Fibroblast of gingiva (primary cell): ENCODE measurements at regions not wholly inside any gene's neighbourhood (a gene's known extent, or its start where the extent isn't known, plus 50 kb on each side); places are given as distances from the start of the nearest gene placed in this dataset.
A peak's percentile ranks its signal among the peaks of the same experiment; 100 is the strongest.
"Not testable (repeated sequence)": the region's sequence is repeated elsewhere in the genome, so short reads cannot be mapped to it uniquely, and the experiment has no call there.

Experiments
- DNase-seq: peaks from one replicate; pipeline ENCODE4 v3.0.0-alpha.2; 2011; ENCODE audit warnings: low read depth

DNA sequence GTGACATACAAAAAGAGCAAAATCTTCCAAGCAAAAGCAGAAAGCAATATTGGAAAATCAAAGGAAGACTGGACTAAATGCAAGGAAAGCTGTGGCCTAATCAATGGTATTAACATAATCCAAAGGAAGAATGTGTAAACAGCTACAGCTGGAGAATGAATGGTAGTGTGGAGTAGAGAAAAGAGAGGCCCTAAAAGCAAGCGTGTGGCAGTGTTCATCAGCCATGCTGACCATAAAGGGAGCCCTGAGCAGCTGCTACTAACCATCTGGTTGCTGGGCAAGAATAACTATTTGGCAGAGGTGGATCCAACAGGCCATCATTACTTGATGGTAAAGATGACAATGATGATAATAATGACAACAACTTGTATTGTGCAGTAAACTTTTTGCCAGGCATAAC lies 148.5 kb upstream of the BEND6 start:
- no peak for DNase-seq

DNA sequence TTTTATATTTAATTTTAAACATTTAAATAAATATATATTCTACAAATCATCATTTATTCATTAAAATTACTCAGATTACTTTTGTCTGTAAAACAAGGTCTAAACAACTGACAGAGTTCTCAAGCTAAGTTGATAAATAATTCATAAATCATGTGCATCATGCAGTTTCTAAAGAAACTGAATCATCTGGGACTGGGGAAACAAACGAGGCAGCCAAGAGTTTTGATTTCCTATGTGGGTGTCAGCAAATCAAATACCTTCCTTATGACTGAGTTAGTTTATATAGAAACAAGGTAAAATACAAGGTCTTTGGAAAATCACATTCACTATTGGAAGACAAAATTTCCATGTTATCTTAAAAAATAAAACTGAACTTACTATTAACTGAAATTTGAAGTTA lies 149.9 kb upstream of the BEND6 start:
- DNase-seq: peak; percentile 62

DNA sequence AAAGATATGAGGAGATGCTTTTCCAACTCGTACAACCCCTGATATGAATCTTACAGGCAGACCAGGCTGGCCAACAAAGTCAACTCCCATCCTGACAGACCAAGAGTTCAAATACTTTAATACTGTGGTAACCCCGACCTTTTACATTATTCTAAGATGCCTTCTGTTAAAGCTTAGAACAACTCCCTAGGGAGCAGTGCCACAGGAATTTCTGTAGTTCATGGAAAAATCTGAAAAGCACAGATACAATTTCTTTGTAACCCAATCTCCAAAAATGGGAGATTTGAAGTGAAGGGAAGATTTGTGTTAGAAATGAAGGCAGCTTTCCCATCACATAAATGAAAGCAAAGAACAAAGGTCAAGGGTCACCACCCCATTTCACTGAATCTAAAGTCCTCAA lies 151.3 kb upstream of the BEND6 start:
- peak; percentile 90 for DNase-seq

DNA sequence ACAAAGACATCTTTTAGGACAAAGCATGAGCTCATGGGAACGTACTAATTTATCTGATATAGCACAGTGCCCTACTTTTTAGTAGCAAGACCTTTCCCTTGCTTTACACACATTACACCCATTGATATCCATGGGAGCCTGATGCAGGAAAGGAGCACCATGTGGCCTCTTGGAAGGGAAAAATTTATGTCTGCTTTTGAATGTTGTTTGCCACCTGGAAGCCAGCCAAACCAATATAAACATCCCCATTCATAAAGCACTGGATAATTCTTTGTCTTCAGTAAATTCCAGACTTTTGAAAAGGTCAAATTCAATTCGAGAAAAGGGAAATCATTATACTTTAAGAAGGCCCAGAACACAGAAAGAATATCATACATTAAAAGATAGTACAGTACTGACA lies 152.3 kb upstream of the BEND6 start:
- peak; percentile 63 for DNase-seq

DNA sequence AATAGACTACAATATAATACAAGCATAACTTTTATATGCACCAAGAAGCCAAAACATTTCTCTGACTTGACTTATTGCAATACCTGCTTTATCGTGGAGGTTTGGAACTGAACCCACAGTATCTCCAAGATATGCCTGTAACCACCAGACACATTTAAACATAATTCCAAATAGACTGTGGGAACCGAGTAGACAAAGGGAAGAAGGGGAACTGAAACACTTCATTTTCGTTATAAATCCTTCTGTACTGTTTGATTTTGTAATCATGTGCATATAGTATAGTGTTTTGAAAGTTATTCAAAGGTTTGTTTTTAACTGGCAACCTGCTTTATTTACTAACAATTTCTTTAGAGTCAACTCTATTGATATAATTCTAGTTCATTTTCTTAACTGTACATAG lies 154.9 kb upstream of the BEND6 start:
- DNase-seq: no peak

DNA sequence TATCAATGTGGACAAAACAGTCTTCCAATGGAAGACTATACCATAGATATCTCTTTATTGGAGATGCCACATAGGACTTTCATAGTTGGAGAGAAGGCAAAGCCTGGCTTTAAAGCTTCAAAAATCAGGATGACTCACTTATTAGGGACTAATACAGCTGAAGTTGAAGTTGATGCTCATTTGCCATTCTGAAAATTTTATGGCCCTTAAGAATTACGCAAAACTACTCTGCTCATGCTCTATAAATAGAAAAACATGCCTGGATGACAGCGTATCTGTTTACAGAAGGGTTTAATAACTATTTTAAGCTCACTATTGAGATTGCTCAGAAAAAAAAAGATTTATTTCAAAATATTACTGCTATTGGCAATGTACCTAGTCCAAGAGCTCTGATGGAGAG lies 155.5 kb upstream of the DST start:
- peak; percentile 84 for DNase-seq

DNA sequence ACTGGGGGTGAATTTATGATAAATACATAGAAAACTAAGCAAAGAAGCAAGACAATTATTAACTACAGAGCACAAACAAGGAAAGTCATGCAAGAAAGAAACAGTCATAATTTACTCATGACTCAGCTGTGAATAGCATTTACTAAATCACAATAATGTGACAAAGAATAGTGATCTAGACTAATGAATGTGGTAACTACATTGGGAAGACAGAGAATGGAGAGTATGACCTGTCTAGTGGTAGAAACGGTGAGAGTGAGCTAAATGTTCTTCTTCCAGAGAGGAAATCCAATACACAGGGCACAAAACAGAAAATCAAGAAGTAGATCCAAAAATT lies 153.5 kb upstream of the DST start:
- peak; percentile 10 for DNase-seq

DNA sequence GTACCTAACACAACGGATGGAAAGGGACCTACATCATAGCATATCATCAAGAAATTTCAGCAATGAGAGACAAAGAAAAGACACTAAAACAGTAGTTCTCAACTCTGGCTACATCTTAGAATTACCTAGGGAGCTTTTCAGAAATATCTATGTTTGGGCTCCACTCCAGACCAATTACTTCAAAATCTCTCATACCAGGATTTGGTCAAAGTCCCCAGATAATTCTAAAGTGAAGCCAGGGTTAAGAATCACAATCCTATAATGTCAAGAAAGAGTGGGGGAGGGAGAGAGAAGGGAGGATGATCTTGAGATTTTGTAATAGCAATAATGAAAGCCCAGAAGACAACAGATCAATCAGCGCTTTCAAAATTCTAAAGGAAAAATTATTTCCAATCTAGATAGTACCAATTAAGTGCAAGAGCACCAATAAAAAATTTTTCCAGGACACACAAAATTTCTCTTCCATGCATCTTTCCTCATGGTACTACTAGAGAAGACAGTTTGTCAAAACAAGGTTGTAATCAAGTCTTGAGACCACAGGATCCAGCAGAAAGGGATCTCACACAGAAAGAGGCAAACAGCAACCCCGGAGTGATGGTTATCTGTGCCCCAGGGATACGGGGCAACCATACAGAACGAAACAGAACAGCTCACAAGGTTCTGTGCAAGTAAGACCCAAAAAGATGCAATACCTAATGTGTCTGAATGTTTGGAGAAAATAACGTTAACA lies 152.9 kb upstream of the DST start:
- DNase-seq: no peak

DNA sequence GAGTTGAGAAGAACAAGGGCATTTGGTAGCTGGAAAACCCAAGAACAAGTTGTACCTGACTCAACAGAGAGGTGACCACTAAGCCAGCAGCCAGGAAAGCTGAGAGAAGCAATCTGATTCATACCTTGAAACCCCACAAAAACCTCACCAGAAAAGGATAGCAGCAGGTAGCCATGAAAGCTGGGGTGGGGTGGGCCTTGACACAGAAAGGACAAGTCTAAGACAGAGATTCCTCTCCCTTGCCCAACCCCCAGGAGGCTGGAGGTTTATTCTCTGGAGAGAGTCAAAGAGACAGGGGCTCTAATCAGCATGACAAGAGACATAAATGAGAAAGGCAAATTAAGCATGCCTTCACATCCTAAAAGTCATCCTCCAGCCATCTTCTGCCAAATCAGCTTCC lies 151.7 kb upstream of the DST start:
- no peak for DNase-seq

DNA sequence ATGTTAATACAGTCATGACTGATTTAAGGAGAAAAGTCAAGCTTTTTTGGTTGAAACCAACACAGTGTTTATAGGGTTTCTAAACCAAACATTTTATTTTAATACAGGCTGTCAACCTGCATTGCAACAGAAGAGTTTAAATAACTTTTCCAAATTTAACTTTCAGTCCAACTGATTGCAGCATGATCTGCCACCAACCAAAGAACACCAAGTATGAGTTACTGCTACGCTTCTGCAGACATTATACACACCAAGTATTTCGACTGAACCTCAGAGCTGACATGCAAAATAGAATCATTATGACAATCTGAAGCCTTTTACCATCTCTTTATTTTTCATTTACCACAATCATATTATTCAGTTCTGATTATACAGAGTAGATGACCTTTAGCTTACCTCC lies 151.2 kb upstream of the DST start:
- DNase-seq: no peak

DNA sequence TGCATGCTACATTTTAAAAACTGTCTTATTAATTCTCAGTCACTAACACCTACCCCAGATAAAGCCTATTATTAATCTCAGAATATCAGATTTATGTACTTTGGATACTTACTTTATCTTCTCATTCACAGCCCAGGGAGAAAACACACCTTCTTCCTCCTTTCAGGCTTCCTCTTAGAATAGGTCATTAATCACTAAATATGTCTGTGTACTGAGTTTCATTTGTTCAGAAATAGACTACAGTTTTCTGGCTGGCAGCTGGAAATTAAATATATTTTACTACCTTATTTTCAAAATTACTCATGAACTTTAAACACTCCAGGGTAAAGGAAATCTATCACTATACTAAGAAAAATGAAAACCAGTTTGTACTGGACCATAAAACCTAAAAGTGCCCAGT lies 147.7 kb upstream of the DST start:
- no peak for DNase-seq

DNA sequence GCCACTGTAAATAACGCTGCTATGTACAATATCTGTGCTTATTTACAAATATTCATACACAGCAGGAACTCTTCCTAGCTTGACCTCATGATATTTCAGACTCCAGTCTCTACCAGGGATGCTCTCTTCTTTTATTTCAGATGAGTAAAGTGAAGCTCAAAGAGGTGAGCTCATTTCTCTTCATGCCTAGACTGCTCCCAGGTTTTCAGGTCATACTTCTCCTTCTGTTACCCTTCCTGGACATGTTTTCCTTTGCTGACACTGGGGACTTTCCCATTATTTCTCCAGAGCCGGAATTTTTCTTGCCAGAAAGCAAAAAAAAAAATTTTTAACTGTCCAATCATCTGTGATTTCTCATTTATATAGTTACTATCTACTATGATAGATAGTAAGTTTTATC lies 147.2 kb upstream of the DST start:
- DNase-seq: no peak

DNA sequence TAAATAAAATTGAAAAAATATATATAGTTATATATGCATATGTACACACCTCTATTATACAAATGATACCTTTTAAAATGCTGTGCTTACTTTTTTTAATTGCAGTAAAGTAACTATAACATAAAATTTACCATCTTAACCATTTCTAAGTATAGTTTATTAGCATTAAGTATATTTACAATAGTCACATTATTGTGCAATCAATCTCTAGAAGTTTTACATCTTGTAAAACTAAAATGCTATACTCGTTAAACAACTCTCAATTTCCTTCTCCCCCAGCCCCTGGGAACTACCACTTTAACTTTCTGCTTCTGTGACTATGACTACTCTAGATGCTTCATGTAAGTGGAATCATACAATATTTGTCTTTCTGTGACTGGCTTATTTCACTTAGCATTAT lies 146.7 kb upstream of the DST start:
- no peak for DNase-seq

DNA sequence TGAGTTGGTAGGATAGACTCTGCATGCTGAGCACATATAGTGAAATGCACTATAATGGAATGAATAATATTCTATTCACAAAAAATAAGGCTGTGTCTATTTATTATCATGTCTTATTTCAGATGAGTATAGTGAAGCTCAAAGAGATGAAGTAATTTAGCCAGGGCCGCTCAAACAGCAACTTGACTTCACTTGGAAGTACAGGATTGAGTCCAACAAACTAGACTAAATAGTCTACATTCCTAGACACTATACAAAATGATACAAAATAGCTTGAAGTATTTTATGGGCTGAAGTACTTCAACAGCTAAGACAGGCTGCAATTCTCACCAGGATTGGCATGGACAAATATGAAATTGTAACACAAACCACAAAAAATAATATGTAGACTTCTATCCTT lies 144.5 kb upstream of the DST start:
- DNase-seq: no peak

DNA sequence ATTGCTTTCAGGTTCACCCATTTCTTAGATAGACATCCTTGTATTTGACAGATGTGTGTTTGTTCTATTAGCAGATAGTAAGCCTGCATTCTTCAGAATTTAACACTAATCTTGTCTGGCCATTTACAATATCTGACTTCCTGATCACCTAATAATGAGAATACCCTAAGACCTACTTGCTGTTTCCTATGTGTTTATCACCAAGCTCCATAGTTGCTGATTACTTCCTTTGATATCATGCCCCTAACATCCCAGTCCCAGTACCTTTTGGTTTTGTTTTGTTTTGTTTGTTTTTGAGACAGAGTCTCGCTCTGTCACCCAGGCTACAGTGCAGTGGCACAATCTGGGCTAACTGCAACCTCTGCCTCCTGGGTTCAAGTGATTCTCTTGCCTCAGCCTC lies 143.6 kb upstream of the DST start:
- no peak for DNase-seq

DNA sequence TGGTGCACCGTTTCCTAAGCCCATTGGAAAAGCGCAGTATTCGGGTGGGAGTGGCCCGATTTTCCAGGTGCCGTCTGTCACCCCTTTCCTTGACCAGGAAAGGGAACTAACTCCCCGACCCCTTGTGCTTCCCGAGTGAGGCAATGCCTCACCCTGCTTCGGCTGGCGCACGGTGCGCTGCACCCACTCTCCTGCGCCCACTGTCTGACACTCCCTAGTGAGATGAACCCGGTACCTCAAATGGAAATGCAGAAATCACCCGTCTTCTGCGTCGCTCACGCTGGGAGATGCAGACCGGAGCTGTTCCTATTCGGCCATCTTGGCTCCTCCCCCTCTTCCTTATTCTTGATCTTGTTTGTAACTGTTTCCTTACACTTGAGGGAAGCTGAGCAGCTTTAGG lies 142.8 kb upstream of the DST start:
- not testable (repeated sequence) for DNase-seq

DNA sequence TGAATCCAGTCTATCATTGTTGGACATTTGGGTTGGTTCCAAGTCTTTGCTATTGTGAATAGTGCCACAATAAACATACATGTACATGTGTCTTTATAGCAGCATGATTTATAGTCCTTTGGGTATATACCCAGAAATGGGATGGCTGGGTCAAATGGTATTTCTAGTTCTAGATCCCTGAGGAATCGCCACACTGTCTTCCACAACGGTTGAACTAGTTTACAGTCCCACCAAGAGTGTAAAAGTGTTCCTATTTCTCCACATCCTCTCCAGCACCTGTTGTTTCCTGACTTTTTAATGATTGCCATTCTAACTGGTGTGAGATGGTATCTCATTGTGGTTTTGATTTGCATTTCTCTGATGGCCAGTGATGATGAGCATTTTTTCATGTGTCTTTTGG lies 137.4 kb upstream of the DST start:
- not testable (repeated sequence) for DNase-seq

DNA sequence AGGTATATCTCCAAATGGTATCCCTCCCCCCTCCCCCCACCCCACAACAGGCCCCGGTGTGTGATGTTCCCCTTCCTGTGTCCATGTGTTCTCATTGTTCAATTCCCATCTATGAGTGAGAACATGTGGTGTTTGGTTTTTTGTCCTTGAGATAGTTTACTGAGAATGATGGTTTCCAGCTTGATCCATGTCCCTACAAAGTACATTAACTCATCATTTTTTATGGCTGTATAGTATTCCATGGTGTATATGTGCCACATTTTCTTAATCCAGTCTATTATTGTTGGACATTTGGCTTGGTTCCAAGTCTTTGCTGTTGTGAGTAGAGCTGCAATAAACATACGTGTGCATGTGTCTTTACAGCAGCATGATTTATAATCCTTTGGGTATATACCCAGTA lies 135.8 kb upstream of the DST start:
- not testable (repeated sequence) for DNase-seq

DNA sequence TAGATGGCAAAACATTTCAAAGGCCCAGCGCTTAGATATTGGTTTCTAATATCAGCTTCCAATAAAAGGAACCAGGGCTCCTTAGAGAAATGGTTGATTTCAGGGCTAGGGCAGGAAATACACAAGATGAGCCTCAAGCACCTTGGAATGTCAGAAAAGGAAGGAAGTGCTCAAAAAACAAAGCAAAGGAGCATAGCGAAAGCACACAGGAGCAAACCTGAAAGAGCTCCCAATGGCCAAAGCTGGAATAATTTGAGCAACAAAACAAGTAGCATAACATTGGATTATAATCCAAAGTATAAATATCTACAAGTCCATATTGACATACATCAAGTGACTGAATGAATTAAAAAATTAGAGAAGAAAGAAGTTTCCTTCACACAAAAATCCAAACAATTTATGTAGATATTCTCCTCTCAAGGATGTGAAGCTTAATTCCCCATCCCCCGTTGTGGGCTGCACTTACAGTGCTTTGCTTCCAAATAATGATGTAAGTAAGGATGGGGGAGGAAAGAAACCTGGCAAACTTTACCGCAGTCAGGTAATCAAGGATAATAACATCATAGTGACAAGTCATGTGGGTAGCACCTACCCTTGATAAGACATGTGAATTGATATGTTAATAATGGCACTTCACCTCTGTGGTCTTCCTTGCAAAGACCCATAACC lies 132.9 kb upstream of the DST start:
- no peak for DNase-seq

DNA sequence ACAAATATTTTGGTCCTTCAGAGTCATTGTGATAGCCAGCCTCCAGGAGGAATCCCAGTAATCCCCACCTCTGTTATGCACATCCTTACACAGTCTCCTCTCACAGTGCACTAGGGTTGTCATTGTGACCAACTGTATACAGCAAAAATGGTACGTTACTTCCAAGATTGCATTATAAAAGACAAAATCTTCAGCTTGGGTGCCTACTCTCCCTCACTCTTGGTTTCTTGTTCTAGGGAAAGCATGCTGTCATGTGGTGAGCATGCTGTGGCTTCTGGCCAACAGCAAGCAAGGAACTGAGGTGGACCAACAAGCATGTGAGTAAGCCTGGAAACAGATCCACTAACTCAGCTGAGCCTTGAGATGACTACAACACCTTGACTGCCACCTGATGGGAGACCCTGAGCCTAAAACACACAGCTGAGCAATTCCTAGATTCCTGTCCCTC lies 130.1 kb upstream of the DST start:
- DNase-seq: peak; percentile 70

DNA sequence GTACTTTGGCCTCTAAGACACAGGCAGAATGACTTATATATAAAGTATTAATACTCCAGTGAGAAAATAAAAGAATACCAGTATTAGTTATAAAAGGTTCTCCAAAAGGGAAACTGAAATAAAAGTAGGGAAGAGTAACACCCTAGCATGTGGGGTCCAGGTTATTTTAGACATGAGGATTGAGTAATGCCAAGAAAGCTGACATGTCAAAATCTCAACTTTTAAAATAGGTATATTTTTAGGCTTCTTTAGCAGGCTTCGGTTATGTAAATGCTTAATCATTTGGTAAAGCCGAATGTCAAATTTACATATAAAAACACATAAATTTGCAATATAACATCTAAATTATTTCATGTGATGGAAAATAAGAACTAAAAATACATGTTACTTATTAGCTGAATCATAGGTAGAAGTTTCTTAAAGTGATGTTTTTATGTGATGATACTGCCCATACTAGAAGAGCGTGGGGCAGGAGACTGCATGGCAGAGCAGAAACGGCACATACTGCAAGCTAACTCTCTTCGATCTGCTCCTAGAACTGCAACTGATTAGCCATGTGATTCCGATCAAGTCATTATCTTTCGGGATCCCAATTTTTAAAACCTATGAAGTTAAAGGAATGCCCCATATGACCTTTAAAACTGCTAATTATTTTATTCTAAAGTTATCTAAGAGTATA lies 129.4 kb upstream of the DST start:
- DNase-seq: no peak

DNA sequence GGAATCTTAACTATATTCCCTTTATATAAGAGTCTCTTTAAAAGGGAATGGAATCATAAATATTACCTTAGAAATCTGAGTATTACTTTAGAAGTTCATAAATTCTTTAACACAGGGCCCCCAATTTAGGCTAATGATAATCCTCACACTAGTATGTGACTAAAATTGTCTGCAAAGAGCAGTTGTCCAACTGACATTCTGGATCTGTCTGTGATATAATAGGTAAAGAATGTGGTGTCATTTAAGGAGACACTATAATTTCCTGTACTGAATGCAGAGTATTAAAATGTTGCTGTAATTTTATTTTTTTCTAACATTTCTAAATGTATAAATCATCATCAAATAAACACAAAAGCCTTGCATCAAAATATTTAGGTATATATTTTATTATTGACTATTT lies 128.5 kb upstream of the DST start:
- no peak for DNase-seq

DNA sequence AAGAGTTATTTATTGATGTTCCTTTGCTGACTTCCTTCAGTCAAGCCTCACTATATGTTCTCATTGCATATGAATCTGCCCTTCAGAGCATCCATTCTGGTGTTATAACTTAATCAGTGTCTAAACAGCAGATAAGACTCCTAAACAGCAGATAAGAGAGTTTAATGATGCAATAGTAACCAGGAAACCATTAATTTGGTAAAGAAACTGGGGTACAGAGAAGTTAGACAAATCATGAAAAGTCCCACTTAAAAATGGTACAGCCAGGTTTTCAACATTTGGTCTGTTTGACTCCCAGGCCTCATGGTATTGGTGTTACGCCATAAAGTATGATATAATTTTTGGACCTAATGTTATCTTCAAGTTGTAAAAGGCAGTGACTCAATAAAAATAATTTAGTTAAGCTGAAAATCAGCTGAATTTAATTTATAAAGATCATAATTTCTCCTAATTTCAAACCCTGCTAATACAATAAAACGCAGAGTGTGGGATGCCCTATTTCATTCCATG lies 127.4 kb upstream of the DST start:
- DNase-seq: no peak
